ENCODE measurements at regions not wholly inside any gene's neighbourhood (a gene's known extent, or its start where the extent isn't known, plus 50 kb on each side); places are given as distances from the start of the nearest gene placed in this dataset.

- TF ChIP-seq, protein P1, sequence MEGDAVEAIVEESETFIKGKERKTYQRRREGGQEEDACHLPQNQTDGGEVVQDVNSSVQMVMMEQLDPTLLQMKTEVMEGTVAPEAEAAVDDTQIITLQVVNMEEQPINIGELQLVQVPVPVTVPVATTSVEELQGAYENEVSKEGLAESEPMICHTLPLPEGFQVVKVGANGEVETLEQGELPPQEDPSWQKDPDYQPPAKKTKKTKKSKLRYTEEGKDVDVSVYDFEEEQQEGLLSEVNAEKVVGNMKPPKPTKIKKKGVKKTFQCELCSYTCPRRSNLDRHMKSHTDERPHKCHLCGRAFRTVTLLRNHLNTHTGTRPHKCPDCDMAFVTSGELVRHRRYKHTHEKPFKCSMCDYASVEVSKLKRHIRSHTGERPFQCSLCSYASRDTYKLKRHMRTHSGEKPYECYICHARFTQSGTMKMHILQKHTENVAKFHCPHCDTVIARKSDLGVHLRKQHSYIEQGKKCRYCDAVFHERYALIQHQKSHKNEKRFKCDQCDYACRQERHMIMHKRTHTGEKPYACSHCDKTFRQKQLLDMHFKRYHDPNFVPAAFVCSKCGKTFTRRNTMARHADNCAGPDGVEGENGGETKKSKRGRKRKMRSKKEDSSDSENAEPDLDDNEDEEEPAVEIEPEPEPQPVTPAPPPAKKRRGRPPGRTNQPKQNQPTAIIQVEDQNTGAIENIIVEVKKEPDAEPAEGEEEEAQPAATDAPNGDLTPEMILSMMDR (IDR thresholded peaks at IDR 0.05; ENCODE audit: low read length): no peak
- TF ChIP-seq EZH2 (optimal IDR thresholded peaks at IDR 0.05; ENCODE audit: low read depth, low read length) (no peak), EZH2phosphoT487 (IDR thresholded peaks at IDR 0.05; ENCODE audit: low read length) (no peak)
These were observed 746.4 kb downstream of the CDH11 start for GRCh38 chr16:64375391-64375980.
